ENCODE measurements at regions not wholly inside any gene's neighbourhood (a gene's known extent, or its start where the extent isn't known, plus 50 kb on each side); places are given as distances from the start of the nearest gene placed in this dataset.

DNA sequence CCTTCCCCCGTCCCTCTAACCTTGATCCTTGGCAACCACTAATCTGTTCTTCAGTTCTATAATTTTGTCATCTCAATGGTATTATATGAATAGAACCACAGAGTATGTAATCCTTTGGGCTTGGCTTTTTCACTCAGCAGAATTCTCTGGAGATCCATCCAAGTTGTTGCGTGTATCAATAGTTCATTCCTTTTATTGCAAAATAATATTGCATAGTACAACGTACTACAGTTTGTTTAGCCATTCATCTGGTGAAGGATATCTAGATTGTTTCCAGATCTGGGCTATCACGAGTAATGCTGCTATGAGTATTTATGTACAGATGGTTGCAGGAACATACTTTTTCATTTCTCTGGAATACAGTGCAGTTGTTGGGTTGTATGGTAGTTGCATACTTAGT lies 76.2 kb downstream of the PLXNA1 start:
- Histone ChIP-seq H3K27me3 (ENCODE audit: insufficient read depth, poor library complexity, severe bottlenecking) (no peaks in the 10 kb centered on the region), H3K36me3 (ENCODE audit: low read depth) (no peaks in the 10 kb centered on the region), H3K4me3 (ENCODE audit: severe bottlenecking) (no peak overlapping the region), H3K4me1 (ENCODE audit: insufficient read depth, poor library complexity, severe bottlenecking) (no peaks in the 10 kb centered on the region), H3K9me3 (ENCODE audit: severe bottlenecking) (no peaks in the 10 kb centered on the region), H3K27ac (ENCODE audit: poor library complexity, severe bottlenecking) (no peak overlapping the region)
- TF ChIP-seq, protein P1, sequence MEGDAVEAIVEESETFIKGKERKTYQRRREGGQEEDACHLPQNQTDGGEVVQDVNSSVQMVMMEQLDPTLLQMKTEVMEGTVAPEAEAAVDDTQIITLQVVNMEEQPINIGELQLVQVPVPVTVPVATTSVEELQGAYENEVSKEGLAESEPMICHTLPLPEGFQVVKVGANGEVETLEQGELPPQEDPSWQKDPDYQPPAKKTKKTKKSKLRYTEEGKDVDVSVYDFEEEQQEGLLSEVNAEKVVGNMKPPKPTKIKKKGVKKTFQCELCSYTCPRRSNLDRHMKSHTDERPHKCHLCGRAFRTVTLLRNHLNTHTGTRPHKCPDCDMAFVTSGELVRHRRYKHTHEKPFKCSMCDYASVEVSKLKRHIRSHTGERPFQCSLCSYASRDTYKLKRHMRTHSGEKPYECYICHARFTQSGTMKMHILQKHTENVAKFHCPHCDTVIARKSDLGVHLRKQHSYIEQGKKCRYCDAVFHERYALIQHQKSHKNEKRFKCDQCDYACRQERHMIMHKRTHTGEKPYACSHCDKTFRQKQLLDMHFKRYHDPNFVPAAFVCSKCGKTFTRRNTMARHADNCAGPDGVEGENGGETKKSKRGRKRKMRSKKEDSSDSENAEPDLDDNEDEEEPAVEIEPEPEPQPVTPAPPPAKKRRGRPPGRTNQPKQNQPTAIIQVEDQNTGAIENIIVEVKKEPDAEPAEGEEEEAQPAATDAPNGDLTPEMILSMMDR (IDR thresholded peaks at IDR 0.05; ENCODE audit: poor library complexity, severe bottlenecking) = no peak
- ATAC-seq (ENCODE audit: low read depth) (no peak), DNase-seq (ENCODE audit: low spot score) (no peak)

DNA sequence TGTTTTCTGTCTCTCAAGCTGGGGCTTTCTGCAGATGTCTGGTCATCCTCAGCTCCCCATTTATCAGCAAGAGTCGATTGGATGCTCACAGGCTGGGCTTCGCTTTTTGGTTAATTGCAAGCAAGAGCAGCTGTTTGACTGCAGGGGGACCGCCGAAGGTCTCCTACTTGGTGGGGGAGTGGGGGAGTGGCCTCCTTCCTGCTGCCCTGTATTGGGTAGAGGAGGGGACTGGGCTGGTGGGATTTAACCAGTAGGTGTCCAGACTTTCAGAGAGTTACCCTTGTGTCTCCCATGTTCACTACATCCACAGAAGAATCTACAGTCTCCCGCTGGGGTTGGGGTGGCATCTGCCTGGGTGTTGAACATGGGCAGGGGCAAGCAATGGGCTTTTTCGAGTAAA lies 78.7 kb downstream of the PLXNA1 start:
- H3K27ac ChIP-seq (ENCODE audit: poor library complexity, severe bottlenecking) = no peak overlapping the region
- no peaks in the 10 kb centered on the region for H3K36me3 ChIP-seq (ENCODE audit: low read depth)
- no peaks in the 10 kb centered on the region for H3K9me3 ChIP-seq (ENCODE audit: severe bottlenecking)
- no peak overlapping the region for H3K4me3 ChIP-seq (ENCODE audit: severe bottlenecking)
- TF ChIP-seq, protein P1 (IDR thresholded peaks at IDR 0.05; ENCODE audit: poor library complexity, severe bottlenecking) = no peak
- H3K4me1 ChIP-seq (ENCODE audit: insufficient read depth, poor library complexity, severe bottlenecking) = no peaks in the 10 kb centered on the region
- DNase-seq (ENCODE audit: low spot score) = peak; percentile 33
- no peak for ATAC-seq (ENCODE audit: low read depth)
- no peaks in the 10 kb centered on the region for H3K27me3 ChIP-seq (ENCODE audit: insufficient read depth, poor library complexity, severe bottlenecking)

DNA sequence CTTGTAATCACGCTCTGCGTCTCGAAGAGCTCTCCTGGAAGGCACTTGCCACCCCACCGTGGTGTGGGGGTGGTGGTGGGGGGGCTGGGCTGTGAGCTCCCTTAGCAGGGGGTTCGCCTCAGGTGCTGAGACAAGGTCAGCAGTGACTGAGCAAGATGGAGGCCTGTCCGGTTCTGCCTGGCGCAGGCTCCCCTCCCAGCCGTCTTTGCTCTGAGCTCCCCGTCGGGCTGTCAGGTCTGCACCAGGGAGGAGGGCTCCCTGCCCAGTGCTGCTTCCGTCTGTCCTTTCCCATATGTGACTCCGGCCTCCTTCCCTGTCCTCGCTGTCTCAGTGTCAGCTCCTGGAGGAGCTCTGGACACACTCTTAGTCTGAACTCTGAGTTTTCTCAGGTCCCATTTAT lies 80.0 kb downstream of the PLXNA1 start:
- no peaks in the 10 kb centered on the region for H3K27me3 ChIP-seq (ENCODE audit: insufficient read depth, poor library complexity, severe bottlenecking)
- peak; percentile 31 for DNase-seq (ENCODE audit: low spot score)
- H3K9me3 ChIP-seq (ENCODE audit: severe bottlenecking) = no peaks in the 10 kb centered on the region
- no peak overlapping the region for H3K4me3 ChIP-seq (ENCODE audit: severe bottlenecking)
- ATAC-seq (ENCODE audit: low read depth) = no peak
- no peak overlapping the region for H3K27ac ChIP-seq (ENCODE audit: poor library complexity, severe bottlenecking)
- H3K36me3 ChIP-seq (ENCODE audit: low read depth) = no peaks in the 10 kb centered on the region
- H3K4me1 ChIP-seq (ENCODE audit: insufficient read depth, poor library complexity, severe bottlenecking) = no peaks in the 10 kb centered on the region
- TF ChIP-seq, protein P1 (IDR thresholded peaks at IDR 0.05; ENCODE audit: poor library complexity, severe bottlenecking) = no peak

DNA sequence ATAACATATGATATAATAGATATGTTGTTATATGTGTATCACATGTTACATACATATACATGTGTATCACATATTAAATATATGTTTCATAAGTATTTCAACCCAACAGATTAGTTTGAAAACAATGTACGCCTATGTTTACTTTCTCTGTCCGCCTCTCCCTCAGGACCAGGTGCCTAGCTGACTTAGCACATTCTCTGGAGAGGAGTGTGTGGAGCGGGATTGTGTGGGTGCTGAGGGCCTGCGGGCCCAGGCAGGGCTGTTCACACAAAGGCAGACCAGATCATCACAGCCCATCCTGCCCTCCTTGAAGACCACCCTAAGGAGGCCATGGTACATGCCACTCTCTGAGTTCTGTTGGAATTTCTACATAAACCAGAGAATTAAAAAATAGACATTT lies 81.0 kb downstream of the PLXNA1 start:
- H3K9me3 ChIP-seq (ENCODE audit: severe bottlenecking) = no peaks in the 10 kb centered on the region
- TF ChIP-seq, protein P1 (IDR thresholded peaks at IDR 0.05; ENCODE audit: poor library complexity, severe bottlenecking) = no peak
- H3K4me1 ChIP-seq (ENCODE audit: insufficient read depth, poor library complexity, severe bottlenecking) = no peaks in the 10 kb centered on the region
- H3K36me3 ChIP-seq (ENCODE audit: low read depth) = no peaks in the 10 kb centered on the region
- H3K27ac ChIP-seq (ENCODE audit: poor library complexity, severe bottlenecking) = no peak overlapping the region
- H3K27me3 ChIP-seq (ENCODE audit: insufficient read depth, poor library complexity, severe bottlenecking) = no peaks in the 10 kb centered on the region
- no peak for DNase-seq (ENCODE audit: low spot score)
- ATAC-seq (ENCODE audit: low read depth) = no peak
- no peak overlapping the region for H3K4me3 ChIP-seq (ENCODE audit: severe bottlenecking)

DNA sequence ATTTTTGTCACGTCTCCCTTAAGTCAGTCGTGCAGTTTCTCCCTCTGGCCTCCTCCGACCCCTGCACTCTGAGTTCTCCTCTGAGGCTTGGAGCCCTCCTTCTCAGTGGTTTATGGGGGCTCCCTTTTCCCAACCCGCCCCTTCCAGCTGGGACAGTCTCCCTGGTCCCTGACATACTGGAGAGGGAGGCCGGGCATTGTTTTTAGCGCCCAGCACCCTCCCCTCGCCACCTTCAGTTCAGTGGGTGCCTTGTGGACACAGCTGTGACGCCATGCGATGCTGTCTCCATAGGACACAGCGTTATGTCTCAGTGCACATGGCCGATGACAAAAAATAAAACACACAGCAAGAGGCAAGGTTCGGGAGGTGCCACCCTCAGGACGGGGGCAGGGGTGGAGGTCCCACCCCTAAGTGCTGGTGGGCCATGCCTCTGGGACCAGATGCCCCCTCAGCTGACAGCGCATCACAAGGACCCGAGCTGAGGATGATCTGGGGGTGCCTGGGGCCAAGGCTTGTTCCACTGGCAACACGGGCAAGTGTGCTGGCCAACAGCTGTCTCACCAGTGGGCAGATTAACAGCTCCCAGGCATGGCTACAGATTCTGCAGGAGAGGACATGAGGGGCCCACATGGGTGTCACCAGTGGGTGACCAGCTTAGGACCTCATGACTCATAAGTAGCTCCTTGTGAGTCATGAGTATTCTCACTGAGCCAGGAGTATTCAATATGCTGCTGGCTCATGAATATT lies 81.6 kb downstream of the PLXNA1 start:
- no peaks in the 10 kb centered on the region for H3K4me1 ChIP-seq (ENCODE audit: insufficient read depth, poor library complexity, severe bottlenecking)
- DNase-seq (ENCODE audit: low spot score) = peak; percentile 21
- no peaks in the 10 kb centered on the region for H3K36me3 ChIP-seq (ENCODE audit: low read depth)
- H3K27me3 ChIP-seq (ENCODE audit: insufficient read depth, poor library complexity, severe bottlenecking) = no peaks in the 10 kb centered on the region
- peak; percentile 61; the same call in 2 of the 3 replicates for ATAC-seq (ENCODE audit: low read depth)
- H3K27ac ChIP-seq (ENCODE audit: poor library complexity, severe bottlenecking) = no peak overlapping the region
- no peak overlapping the region for H3K4me3 ChIP-seq (ENCODE audit: severe bottlenecking)
- TF ChIP-seq, protein P1 (IDR thresholded peaks at IDR 0.05; ENCODE audit: poor library complexity, severe bottlenecking) = no peak
- H3K9me3 ChIP-seq (ENCODE audit: severe bottlenecking) = no peaks in the 10 kb centered on the region
